Activated CD8-positive, alpha-beta memory T cell treated with anti-CD3 and anti-CD28 coated beads, Interleukin-2, amount 50 U/mL, for 48 hours (primary cell): ENCODE measurements at regions not wholly inside any gene's neighbourhood (a gene's known extent, or its start where the extent isn't known, plus 50 kb on each side); places are given as distances from the start of the nearest gene placed in this dataset.
"Not testable (repeated sequence)": the region's sequence is repeated elsewhere in the genome, so short reads cannot be mapped to it uniquely, and the experiment has no call there.

Experiments
- DNase-seq: peaks from one replicate; pipeline ENCODE4 v3.0.0-alpha.2; 2020

DNA sequence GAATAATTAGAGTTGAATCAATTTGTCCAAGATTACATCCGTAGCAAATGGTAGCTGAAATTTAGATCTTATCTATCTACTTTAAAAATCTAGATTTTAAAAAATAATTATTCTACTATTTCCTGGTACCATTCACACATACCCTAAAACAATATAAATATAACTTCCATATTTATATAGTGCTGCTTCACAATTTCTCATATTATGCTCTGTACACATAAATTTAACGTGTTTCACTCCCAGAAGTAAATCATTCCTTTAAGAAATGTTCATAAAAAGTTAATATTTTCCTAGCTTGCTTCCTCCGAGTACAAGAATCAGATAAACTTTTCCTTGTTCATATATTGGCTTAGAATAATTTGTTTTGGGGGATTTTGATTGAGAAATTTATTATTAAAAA is 857.0 kb upstream of the SPRY2 start:
- no peak for DNase-seq

DNA sequence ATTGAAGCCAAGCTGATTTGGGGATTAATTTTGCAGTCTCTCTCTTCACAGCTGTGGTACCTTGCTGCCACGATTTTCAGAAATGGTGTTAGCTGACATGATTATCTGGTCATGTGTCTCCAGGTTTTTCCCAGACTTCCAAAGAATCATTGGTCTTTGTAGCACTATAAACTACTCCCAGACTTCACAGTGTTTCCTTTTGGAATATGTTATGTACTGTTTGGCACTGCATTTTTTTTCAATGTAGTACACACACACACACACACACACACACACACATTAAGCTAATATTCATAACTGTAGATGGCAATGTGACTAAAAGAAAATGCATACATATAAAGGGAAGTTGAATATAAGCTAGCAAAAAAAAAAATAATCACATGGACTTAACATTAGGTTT is 856.6 kb upstream of the SPRY2 start:
- DNase-seq: no peak

GRCh38 chr13:81194362-81194761 is 853.4 kb upstream of the SPRY2 start:
- DNase-seq: no peak

GRCh38 chr13:81184556-81185265 is 843.8 kb upstream of the SPRY2 start:
- DNase-seq: no peak

- no peak for DNase-seq
These were observed 831.7 kb upstream of the SPRY2 start for GRCh38 chr13:81172603-81173002.

- no peak for DNase-seq
These were observed 830.2 kb upstream of the SPRY2 start for GRCh38 chr13:81171065-81171647.

DNA sequence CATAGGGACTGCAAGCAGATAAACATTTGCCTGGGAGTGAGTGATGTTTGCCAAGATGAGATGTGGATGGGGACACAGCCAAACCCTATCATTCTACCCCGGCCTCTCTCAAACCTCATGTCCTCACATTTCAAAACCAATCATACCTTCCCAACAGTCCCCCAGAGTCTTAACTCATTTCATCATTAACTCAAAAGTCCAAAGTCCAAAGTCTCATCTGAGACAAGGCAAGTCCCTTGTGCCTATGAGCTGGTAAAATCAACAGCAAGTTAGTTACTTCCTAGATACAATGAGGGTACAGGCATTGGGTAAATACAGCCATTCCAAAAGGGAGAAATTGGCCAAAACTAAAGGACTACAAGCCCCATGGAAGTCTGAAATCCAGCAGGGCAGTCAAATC is 822.9 kb upstream of the SPRY2 start:
- not testable (repeated sequence) for DNase-seq

DNA sequence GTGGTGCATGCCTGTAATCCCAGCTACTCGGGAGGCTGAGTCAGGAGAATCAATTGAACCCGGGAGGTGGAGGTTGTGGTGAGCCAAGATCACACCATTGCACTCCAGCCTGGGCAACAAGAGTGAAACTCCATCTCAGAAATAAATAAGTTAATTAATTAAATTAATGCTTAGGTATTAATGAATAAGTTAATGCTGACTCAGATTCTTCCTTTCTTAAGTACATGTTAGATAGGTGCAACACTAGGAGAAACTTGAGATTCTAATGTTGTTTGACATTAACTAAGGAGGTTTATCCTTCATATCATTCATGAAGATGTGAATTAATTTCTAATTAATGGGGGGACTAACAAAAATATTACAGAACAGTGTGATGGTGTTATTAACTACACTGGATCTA is 812.6 kb upstream of the SPRY2 start:
- no peak for DNase-seq

GRCh38 chr13:81148822-81149221 is 807.9 kb upstream of the SPRY2 start:
- no peak for DNase-seq

DNA sequence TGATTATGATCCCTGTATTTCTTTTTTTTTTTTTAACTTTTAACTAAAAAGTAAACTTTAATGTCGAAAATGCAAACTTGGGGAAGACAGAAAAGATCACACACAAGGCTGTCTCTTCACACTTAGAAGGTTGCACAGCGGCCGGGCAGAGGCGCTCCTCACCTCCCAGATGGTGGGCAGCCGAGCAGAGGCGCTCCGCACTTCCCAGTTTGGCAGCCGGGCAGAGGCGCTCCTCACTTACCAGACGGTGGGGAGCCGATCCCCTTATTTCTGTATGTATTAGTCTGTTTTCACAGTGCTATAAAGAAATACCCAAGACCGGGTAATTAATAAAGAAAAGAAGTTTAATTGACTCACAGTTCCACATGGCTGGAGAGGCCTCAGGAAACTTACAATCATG is 805.6 kb upstream of the SPRY2 start:
- not testable (repeated sequence) for DNase-seq

- no peak for DNase-seq
These were observed 801.5 kb upstream of the SPRY2 start for GRCh38 chr13:81142306-81142999.

GRCh38 chr13:81140675-81141074 is 799.7 kb upstream of the SPRY2 start:
- DNase-seq: no peak

DNA sequence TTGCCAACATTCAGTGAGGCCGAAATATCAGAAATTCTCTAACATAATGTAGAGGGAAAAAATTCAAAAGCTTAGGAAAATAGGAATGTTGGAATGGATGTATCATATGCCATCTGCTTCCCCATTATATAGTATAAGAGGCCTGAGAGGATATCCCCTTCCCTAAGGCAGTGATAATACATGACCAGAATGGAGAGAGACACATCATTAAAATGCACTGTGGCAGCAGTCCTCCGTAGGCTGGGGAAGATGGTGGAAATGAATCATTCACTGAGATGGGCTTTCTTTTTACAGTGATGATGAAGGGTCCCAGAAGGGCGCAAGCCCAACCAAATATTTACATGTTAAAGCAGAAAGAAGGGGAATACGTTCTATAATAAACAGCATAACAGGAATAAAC is 799.1 kb upstream of the SPRY2 start:
- no peak for DNase-seq

DNA sequence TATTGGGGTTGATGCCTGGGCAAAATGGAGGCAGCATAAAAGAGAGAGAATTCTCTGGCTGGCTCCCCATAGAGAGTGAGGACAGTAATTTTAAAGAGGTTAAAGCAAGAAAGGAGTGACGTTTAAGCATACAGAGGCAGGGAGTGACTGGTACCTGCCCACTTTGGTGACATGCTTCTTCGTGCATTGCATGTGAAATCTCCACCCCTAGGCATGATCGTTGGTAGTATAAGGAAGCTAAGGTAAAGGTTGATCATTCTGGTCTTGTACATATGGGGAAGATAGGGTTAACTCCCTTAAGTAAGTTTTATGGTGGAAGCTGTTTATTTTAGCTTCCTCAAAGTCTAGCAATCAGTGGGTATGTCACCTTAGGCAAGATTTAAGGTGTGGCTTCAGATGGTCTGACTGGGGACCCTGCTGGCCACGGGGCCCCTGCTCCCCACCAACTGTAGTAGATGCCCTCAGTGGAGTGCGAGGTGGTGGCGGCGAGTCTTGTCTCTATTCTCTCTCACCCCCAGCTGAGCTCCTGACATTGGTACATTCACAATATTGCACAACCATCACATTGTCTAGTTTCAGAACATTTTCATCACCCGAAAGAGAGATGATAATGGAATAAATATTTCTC is 797.5 kb upstream of the SPRY2 start:
- DNase-seq: no peak

GRCh38 chr13:81133066-81133465 is 792.1 kb upstream of the SPRY2 start:
- no peak for DNase-seq

- no peak for DNase-seq
These were observed 776.5 kb upstream of the SPRY2 start for GRCh38 chr13:81117416-81117815.

DNA sequence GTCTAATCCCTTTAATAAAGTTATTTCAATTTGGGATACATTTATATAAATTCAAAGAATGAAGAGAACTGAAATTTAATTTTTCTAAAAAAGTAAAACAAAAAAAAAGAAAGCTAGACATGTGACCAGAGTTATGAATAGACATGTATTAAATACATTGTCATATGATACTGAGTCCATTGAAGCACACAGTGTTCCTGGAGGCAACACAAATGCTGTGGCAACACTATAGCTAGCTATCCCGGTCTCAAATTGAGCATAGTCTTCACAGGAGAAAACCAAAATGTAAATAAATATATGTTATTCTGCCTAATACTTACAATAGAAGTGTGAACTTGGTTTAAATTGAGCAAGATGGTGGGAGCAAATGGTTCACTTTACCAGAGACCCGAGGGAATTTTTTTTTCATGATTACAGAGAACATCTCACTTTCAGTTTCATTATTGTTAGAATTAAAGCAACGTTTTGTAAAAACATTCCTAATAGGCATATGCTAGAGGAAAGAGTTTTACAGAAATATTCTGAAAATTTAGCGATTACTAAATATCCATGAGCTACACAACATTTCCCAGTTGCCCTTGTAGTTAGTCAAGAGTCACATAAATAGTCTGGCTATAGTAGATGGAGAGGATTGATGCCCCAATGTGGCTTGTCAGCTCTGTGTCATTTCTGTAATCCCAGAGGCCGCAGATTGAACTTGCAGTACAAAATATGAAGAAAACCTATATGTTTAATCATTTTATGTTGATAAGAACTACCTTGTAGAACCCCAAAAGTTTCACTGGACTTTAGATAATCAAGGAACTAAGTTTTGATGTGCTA is 775.7 kb upstream of the SPRY2 start:
- no peak for DNase-seq

DNA sequence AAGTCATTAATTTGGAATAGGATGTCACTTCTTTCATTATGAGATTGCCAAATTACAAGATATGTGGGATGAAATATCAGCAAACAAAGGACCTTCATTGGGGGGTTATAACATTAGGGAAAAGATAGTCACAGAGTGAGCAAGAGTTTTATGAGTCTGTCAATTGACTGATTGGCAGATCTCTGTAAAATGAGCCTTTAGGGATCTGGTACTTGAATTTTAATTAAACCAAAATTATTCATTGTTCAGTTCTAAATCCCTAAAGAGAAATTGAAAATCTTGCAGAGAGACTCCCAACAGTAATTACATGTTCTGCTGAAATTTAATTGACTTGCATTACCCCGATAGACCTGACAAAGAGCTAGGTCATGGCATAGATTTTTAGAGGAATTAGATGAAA is 768.1 kb upstream of the SPRY2 start:
- DNase-seq: no peak

GRCh38 chr13:81106348-81106747 is 765.4 kb upstream of the SPRY2 start:
- no peak for DNase-seq

GRCh38 chr13:81104035-81104715 is 763.2 kb upstream of the SPRY2 start:
- no peak for DNase-seq

GRCh38 chr13:81102066-81102465 is 761.1 kb upstream of the SPRY2 start:
- not testable (repeated sequence) for DNase-seq
